Loucy (cell line): ENCODE measurements at regions not wholly inside any gene's neighbourhood (a gene's known extent, or its start where the extent isn't known, plus 50 kb on each side); places are given as distances from the start of the nearest gene placed in this dataset.

Source experiments
- CTCF ChIP-seq: fragments of 200-600 bp; sonication (generic); conservative IDR thresholded peaks from 2 replicates; pipeline ENCODE4 v1.5.1; 2014; ENCODE audit warnings: mild to moderate bottlenecking, antibody characterized with exemption, low read length
- EZH2phosphoT487 ChIP-seq: fragments of 200-600 bp; IDR thresholded peaks from 2 replicates; pipeline ENCODE4 v1.6.1; 2018; ENCODE audit warnings: antibody characterized with exemption, mild to moderate bottlenecking, moderate library complexity, borderline replicate concordance

GRCh38 chr2:239818531-239819011 is 206.6 kb downstream of the NDUFA10 start:
- TF ChIP-seq CTCF (no peak), EZH2phosphoT487 (no peak)
